ENCODE measurements at regions not wholly inside any gene's neighbourhood (a gene's known extent, or its start where the extent isn't known, plus 50 kb on each side); places are given as distances from the start of the nearest gene placed in this dataset.

DNA sequence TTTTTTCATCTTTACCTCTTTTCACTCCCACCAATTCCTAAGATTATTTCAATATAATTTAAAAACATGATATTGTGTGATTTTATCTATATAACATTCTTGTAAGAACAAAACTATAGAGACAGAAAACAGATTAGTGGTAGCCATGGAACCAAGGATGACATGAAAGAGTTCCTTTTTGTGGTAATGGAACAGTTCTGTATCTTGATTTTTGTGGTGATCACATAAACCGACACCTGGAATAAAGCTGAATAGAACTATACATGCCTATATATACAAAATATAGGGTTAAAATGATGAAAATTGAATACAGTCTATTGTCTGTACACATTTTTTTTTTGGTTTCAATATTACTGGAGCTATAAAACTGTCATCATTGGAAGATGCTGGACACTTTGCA is 945.4 kb downstream of the SI start:
- 88 to 95% methylated on average over 1 of the region's 1 CpG for WGBS, 2 donors
- H3K9me3 ChIP-seq = no peaks in the 10 kb centered on the region
- no peak overlapping the region for H3K4me3 ChIP-seq (replicated peaks in 1 of 3)
- intact Hi-C loops (cut with DNase I) = no loop called here
- H3K4me1 ChIP-seq = no peaks in the 10 kb centered on the region
- H3K27ac ChIP-seq = no peak overlapping the region
- TF ChIP-seq, protein P1, sequence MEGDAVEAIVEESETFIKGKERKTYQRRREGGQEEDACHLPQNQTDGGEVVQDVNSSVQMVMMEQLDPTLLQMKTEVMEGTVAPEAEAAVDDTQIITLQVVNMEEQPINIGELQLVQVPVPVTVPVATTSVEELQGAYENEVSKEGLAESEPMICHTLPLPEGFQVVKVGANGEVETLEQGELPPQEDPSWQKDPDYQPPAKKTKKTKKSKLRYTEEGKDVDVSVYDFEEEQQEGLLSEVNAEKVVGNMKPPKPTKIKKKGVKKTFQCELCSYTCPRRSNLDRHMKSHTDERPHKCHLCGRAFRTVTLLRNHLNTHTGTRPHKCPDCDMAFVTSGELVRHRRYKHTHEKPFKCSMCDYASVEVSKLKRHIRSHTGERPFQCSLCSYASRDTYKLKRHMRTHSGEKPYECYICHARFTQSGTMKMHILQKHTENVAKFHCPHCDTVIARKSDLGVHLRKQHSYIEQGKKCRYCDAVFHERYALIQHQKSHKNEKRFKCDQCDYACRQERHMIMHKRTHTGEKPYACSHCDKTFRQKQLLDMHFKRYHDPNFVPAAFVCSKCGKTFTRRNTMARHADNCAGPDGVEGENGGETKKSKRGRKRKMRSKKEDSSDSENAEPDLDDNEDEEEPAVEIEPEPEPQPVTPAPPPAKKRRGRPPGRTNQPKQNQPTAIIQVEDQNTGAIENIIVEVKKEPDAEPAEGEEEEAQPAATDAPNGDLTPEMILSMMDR (IDR thresholded peaks at IDR 0.05) = no peak
- no peak for TF ChIP-seq POLR2A (IDR thresholded peaks at IDR 0.05)
- no peak for DNase-seq
- no peaks in the 10 kb centered on the region for H3K36me3 ChIP-seq
- H3K27me3 ChIP-seq = no peaks in the 10 kb centered on the region

DNA sequence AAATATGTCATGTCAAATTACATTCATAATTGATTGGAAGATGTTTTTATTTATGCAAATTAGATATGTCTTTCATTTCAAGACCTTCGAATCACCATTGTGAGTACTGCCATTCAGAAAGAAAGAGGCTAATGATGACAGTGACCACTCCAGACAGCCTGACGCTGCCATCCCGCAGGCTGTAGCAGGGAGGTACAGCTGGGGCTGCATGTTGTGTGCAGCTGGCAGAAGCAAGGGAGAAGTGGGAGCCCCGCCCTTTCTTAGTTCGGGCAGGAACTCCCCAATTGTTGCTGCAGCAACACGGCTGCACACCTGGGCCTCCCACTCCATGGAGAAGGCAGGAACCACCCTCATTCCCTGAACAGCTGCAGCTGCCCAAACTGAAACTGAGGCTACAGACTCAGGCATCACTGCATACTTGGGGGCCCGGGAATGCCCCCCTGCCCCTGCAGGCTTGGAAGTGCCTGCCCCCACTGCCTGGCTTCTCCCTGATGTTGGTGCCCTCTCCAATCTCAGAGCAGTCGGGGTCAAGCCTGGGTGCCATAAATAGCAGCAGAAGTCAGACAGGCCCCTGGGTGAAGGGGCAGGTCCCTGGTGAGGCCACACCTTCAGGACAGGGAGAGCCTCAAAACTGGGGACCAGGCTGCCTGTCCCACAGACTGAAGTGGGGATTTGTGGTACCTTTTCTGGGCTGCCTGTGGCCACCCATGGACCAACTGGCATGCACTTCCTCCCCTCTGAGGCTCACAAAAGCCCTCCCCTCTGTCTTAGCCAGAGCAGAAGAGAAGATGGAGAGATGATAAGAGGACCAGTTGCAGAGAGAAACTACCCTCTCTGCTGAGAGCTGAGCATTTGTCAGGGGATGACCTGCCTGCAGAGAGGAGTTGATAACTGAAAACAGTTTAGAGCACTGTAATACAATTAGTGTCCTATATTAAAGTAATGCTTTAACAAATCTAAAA is 964.6 kb downstream of the SI start:
- no peak overlapping the region for H3K4me3 ChIP-seq (replicated peaks in 1 of 3)
- no peaks in the 10 kb centered on the region for H3K36me3 ChIP-seq
- intact Hi-C loops (cut with DNase I) = no loop called here
- H3K27me3 ChIP-seq = no peaks in the 10 kb centered on the region
- TF ChIP-seq, protein P1 (IDR thresholded peaks at IDR 0.05) = no peak
- no peak for TF ChIP-seq POLR2A (IDR thresholded peaks at IDR 0.05)
- H3K27ac ChIP-seq = no peak overlapping the region
- no peaks in the 10 kb centered on the region for H3K4me1 ChIP-seq
- no peak for DNase-seq
- 81 to 89% methylated on average over 5 to 7 of the region's 8 CpGs for WGBS, 2 donors
- H3K9me3 ChIP-seq = no peaks in the 10 kb centered on the region

DNA sequence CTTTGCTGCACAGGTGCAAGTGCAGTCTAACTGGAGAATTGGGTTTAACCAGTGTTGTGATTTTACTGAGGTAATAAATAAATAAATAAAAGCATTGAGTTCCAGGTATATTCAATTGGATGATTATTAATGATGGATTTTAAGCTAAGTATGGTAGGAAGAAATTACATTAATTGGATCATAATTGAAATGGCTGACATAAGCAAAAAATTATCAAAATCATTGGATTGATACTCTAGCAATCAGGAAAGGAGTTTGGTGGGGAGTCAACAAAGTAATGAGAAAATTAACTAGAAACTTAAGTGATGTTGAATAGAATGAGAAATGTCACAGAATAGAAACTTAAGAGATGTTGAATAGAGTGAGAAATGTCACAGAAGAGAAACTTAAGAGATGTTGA is 981.9 kb downstream of the SI start:
- Histone ChIP-seq H3K4me1 (no peaks in the 10 kb centered on the region), H3K9me3 (no peaks in the 10 kb centered on the region), H3K27me3 (no peaks in the 10 kb centered on the region), H3K27ac (no peak overlapping the region), H3K4me3 (replicated peaks in 1 of 3) (no peak overlapping the region), H3K36me3 (no peaks in the 10 kb centered on the region)
- intact Hi-C loops (cut with DNase I) = no loop called here
- no peak for TF ChIP-seq POLR2A (IDR thresholded peaks at IDR 0.05)
- TF ChIP-seq, protein P1 (IDR thresholded peaks at IDR 0.05) = no peak
- no peak for DNase-seq

DNA sequence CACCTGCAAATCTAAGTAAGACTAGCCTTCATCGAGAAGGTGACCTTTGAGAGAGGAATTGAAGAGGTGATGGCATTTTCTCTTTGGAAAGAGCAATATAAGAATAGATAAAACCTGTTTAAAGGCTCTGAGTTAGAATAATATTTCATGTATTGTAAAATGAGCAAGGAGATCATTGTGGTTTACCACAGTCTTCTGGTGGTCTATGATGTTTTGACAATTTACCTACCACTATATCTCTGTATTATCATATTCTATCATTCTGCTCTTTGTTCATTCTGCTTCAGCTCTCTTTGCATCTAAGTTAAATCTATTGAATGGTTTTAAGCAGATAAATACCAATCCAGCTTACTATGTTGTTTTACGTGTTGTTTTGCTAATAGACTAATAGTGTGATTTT is 982.3 kb downstream of the SI start:
- no peaks in the 10 kb centered on the region for H3K4me1 ChIP-seq
- H3K27me3 ChIP-seq = no peaks in the 10 kb centered on the region
- H3K9me3 ChIP-seq = no peaks in the 10 kb centered on the region
- no peaks in the 10 kb centered on the region for H3K36me3 ChIP-seq
- DNase-seq = no peak
- 92 to 93% methylated on average over 2 of the region's 2 CpGs for WGBS, 2 donors
- H3K27ac ChIP-seq = no peak overlapping the region
- H3K4me3 ChIP-seq (replicated peaks in 1 of 3) = no peak overlapping the region
- TF ChIP-seq POLR2A (IDR thresholded peaks at IDR 0.05) = no peak
- TF ChIP-seq, protein P1 (IDR thresholded peaks at IDR 0.05) = no peak
- intact Hi-C loops (cut with DNase I) = no loop called here

DNA sequence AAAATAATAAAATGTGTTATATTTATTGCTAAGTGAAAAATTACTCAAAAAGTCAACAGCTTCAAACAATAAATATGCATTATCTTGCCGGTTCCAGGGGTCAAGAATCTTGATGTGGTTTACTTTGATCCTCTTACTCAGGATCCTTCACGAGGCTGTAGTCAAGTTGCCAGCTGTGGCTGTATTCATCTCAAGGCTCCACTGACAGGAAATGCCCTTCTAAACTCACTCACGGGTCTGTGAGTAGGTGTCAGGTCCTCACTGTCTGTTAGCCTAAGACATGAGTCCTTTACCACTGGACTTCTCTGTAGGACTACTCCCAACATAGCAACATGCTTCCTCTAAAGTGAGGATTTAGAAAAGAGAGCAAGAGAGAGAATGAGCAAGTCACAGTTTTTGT is 983.0 kb downstream of the SI start:
- H3K36me3 ChIP-seq = no peaks in the 10 kb centered on the region
- 29 to 37% methylated on average over 3 of the region's 3 CpGs for WGBS, 2 donors
- H3K27me3 ChIP-seq = no peaks in the 10 kb centered on the region
- H3K4me1 ChIP-seq = no peaks in the 10 kb centered on the region
- DNase-seq = no peak
- TF ChIP-seq POLR2A (IDR thresholded peaks at IDR 0.05) = no peak
- TF ChIP-seq, protein P1 (IDR thresholded peaks at IDR 0.05) = no peak
- no peaks in the 10 kb centered on the region for H3K9me3 ChIP-seq
- no peak overlapping the region for H3K27ac ChIP-seq
- H3K4me3 ChIP-seq (replicated peaks in 1 of 3) = no peak overlapping the region
- intact Hi-C loops (cut with DNase I) = no loop called here
